Mesothelial cell of epicardium (in vitro differentiated cells): ENCODE measurements at regions not wholly inside any gene's neighbourhood (a gene's known extent, or its start where the extent isn't known, plus 50 kb on each side); places are given as distances from the start of the nearest gene placed in this dataset.

Source experiments
- DNase-seq, 2 experiments: peaks; one replicate each; pipeline ENCODE4 v3.0.0; 2021; ENCODE audit warnings: low spot score in 2 of 2; ENCODE audit not compliant: unreplicated experiment in 2 of 2
- H3K27ac Mint-ChIP-seq: 2 replicates; pipeline ENCODE4 v1.8.0; 2021; ENCODE audit warnings: mixed read lengths
- H3K27me3 Mint-ChIP-seq: 2 replicates; pipeline ENCODE4 v1.8.0; 2021; ENCODE audit warnings: low read depth, mixed read lengths
- H3K36me3 Mint-ChIP-seq: 2 replicates; pipeline ENCODE4 v1.8.0; 2021; ENCODE audit warnings: mixed read lengths
- H3K4me1 Mint-ChIP-seq: 2 replicates; pipeline ENCODE4 v1.8.0; 2021; ENCODE audit warnings: mixed read lengths
- H3K4me3 Mint-ChIP-seq: 2 replicates; pipeline ENCODE4 v1.8.0; 2021; ENCODE audit warnings: mild to moderate bottlenecking, moderate library complexity, mixed read lengths
- H3K9me3 Mint-ChIP-seq: 2 replicates; pipeline ENCODE4 v1.8.0; 2021; ENCODE audit warnings: mixed read lengths
- TF ChIP-seq, protein P1 (sequence below): fragments of 200-600 bp; sonication (generic); IDR thresholded peaks from one replicate; pipeline ENCODE4 v1.5.0; 2021; ENCODE audit warnings: antibody characterized with exemption; ENCODE audit not compliant: unreplicated experiment

DNA sequence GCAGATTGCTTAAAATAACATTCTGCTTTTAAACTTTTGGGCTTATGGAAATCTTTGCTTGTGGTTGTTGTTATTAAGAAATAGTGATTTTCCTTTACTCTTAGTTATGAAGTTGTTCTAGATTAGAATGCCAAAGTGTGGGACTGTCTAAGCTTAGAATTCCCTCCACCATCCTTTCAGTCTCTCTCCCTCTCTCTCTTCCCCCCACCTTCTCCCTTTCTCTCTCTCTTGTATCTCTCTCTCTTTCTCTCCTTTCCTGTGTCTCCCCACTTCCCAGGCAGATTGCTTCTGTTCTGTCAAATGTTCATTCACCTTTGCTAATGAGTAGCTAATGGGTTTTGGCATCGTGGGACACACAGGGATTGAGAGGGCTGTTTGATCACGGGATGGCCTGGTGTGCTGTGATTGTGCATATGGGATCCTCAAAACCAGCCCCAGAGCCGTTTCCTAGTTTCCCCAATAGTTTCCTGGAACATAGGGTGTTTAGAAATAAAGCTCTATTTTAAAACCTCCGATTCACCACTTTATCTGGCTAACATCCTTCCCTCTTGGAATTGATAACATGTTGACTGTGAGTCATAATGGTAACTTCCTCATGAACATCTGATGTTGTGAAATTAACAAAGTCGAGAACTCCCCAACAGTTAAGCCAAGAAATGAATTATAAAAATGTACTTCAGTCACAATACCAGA, 502.6 kb downstream of the TMEM114 start:
- Mint-ChIP-seq H3K27me3 (peaks cover 2% of the 10 kb centered on the region), H3K4me1 (no peaks in the 10 kb centered on the region), H3K36me3 (no peaks in the 10 kb centered on the region), H3K9me3 (peaks cover 7% of the 10 kb centered on the region), H3K4me3 (no peak overlapping the region), H3K27ac (no peak overlapping the region)
- TF ChIP-seq, protein P1, sequence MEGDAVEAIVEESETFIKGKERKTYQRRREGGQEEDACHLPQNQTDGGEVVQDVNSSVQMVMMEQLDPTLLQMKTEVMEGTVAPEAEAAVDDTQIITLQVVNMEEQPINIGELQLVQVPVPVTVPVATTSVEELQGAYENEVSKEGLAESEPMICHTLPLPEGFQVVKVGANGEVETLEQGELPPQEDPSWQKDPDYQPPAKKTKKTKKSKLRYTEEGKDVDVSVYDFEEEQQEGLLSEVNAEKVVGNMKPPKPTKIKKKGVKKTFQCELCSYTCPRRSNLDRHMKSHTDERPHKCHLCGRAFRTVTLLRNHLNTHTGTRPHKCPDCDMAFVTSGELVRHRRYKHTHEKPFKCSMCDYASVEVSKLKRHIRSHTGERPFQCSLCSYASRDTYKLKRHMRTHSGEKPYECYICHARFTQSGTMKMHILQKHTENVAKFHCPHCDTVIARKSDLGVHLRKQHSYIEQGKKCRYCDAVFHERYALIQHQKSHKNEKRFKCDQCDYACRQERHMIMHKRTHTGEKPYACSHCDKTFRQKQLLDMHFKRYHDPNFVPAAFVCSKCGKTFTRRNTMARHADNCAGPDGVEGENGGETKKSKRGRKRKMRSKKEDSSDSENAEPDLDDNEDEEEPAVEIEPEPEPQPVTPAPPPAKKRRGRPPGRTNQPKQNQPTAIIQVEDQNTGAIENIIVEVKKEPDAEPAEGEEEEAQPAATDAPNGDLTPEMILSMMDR, result no peak
- DNase-seq, result no peak

DNA sequence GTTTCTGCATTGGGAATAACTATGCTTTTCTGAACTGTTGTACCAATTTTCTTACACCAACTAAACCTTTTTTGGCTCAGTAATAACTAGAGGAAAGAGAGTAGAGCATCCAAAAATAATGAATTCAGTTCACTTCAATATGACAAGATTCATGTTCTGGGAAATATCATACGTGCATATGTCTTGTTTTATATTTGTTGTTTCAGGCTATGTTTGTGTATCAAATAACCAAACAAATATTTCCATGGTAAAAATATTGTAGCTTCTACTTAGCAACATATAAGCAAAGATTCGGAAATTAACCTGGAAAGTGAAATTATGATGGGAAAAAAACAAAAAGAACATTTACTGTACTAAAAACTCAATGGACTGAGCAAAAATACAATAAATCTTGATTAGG, 503.2 kb downstream of the TMEM114 start:
- H3K4me1 Mint-ChIP-seq, result no peaks in the 10 kb centered on the region
- H3K9me3 Mint-ChIP-seq, result peaks cover 7% of the 10 kb centered on the region
- H3K27me3 Mint-ChIP-seq, result peaks cover 2% of the 10 kb centered on the region
- no peaks in the 10 kb centered on the region for H3K36me3 Mint-ChIP-seq
- no peak for DNase-seq
- TF ChIP-seq, protein P1, result no peak
- H3K4me3 Mint-ChIP-seq, result no peak overlapping the region
- no peak overlapping the region for H3K27ac Mint-ChIP-seq

DNA sequence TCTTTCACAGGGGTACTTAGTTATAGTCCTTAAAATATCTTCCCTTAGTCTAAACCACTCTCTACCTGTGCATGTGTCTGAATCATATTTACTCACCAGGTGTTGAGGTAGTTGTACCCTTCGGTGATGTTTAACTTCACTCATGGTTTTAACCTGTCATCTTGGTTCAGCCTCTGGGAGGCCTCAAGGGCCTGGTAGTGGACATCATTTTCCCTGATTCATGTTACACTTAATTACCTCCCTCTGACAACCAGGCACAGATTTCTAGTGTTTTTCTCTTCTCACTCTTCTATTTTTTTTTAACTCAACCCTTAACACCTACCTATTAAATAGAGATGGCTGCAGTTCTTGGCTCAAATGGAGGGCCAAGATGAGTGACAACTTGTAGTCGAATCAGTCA, 505.4 kb downstream of the TMEM114 start:
- H3K9me3 Mint-ChIP-seq, result no peaks in the 10 kb centered on the region
- H3K4me1 Mint-ChIP-seq, result no peaks in the 10 kb centered on the region
- H3K27me3 Mint-ChIP-seq, result peaks cover 2% of the 10 kb centered on the region
- no peaks in the 10 kb centered on the region for H3K36me3 Mint-ChIP-seq
- H3K4me3 Mint-ChIP-seq, result no peak overlapping the region
- TF ChIP-seq, protein P1, result no peak
- H3K27ac Mint-ChIP-seq, result no peak overlapping the region
- DNase-seq, result no peak

DNA sequence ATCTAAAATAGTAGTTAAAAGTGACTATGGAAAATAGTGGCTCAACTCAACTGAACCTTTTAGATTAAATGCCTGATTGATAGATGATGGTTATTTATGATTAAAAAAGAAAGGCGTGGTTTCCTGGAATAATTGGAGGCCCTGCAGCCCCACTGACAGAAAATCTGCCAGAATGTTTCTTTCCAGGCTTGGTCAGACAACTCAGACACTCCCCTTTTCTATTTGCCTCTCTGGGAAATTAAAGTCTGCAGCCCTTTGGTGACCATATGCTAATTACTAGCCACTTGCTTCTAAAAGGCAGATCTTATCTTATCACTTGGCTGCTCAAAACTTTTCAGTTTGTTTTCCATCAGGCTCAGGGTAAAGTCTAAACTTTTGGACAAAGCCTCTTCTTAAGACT, 506.0 kb downstream of the TMEM114 start:
- Mint-ChIP-seq H3K27me3 (no peaks in the 10 kb centered on the region), H3K36me3 (no peaks in the 10 kb centered on the region), H3K27ac (no peak overlapping the region)

DNA sequence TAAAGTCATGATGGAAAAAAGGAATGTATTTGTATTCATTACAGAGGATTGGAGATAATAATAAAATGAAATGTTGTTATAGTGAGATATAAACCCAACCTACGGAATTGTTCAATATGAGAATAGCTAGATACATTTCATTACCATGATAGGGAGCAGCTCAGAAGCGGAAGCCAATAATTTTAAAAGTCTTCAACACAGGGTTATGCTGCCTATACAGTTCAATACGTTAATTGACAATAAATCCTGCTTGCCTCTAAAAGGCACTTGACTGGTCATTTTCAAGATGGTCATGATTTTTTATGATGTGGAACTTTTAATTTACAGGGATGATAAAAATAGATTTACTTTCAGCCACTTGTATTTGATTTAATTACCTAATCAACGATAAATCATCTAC, 506.8 kb downstream of the TMEM114 start:
- H3K36me3 Mint-ChIP-seq, result no peaks in the 10 kb centered on the region

More for the DNA sequence above, 506.0 kb downstream of the TMEM114 start:
- TF ChIP-seq, protein P1, result no peak
- no peak for DNase-seq
- H3K9me3 Mint-ChIP-seq, result no peaks in the 10 kb centered on the region
- no peak overlapping the region for H3K4me3 Mint-ChIP-seq
- H3K4me1 Mint-ChIP-seq, result no peaks in the 10 kb centered on the region

More for the DNA sequence above, 506.8 kb downstream of the TMEM114 start:
- no peak for DNase-seq
- Mint-ChIP-seq H3K27ac (no peak overlapping the region), H3K4me3 (no peak overlapping the region), H3K27me3 (no peaks in the 10 kb centered on the region), H3K9me3 (no peaks in the 10 kb centered on the region), H3K4me1 (no peaks in the 10 kb centered on the region)
- TF ChIP-seq, protein P1, result no peak
